OCI-LY1 (cell line): ENCODE measurements at regions not wholly inside any gene's neighbourhood (a gene's known extent, or its start where the extent isn't known, plus 50 kb on each side); places are given as distances from the start of the nearest gene placed in this dataset.

ENCODE experiments used
- H2AFZ ChIP-seq: fragments of 200-600 bp; sonication (generic), shearing (Covaris generic); 2 replicates; pipeline ENCODE4 v1.6.0; 2014; ENCODE audit warnings: antibody characterized with exemption, mild to moderate bottlenecking, low read length
- H3F3A ChIP-seq: fragments of 200-600 bp; sonication (generic), shearing (Covaris generic); 2 replicates; pipeline ENCODE4 v1.6.0; 2014; ENCODE audit warnings: mild to moderate bottlenecking, antibody characterized with exemption, low read length, moderate library complexity; ENCODE audit not compliant: insufficient read depth
- H3K27ac ChIP-seq: fragments of 200-600 bp; sonication (generic); 2 replicates; pipeline ENCODE4 v1.5.1; 2014; ENCODE audit warnings: low read length, mixed run types, mild to moderate bottlenecking, low read depth; ENCODE audit not compliant: poor library complexity, severe bottlenecking
- H3K27me3 ChIP-seq: fragments of 200-600 bp; sonication (generic); 2 replicates; pipeline ENCODE4 v1.6.0; 2014; ENCODE audit warnings: antibody characterized with exemption, mild to moderate bottlenecking, low read length, moderate library complexity; ENCODE audit not compliant: insufficient read depth
- H3K36me3 ChIP-seq: fragments of 200-600 bp; sonication (generic); 2 replicates; pipeline ENCODE4 v1.6.1; 2014; ENCODE audit warnings: mild to moderate bottlenecking, antibody characterized with exemption, low read length, moderate library complexity, mixed read lengths; ENCODE audit not compliant: insufficient read depth
- H3K4me1 ChIP-seq: fragments of 200-600 bp; sonication (generic); 2 replicates; pipeline ENCODE4 v1.5.1; 2014; ENCODE audit warnings: mild to moderate bottlenecking, low read length, moderate library complexity; ENCODE audit not compliant: insufficient read depth, severe bottlenecking
- H3K4me2 ChIP-seq: fragments of 200-600 bp; sonication (generic), shearing (Covaris generic); 2 replicates; pipeline ENCODE4 v1.6.1; 2014; ENCODE audit warnings: low read length
- H3K4me3 ChIP-seq: fragments of 200-600 bp; sonication (generic); 2 replicates; pipeline ENCODE4 v1.5.1; 2014; ENCODE audit warnings: low read length, low read depth, mild to moderate bottlenecking, mixed read lengths; ENCODE audit not compliant: poor library complexity, severe bottlenecking
- H3K79me2 ChIP-seq: fragments of 200-600 bp; shearing (Covaris generic); 2 replicates; pipeline ENCODE4 v1.6.1; 2016; ENCODE audit warnings: mixed run types, low read length, mixed read lengths; ENCODE audit not compliant: insufficient read depth
- H3K9ac ChIP-seq: fragments of 200-600 bp; sonication (generic), shearing (Covaris generic); 2 replicates; pipeline ENCODE4 v1.6.1; 2014; ENCODE audit warnings: mild to moderate bottlenecking, low read length, mixed read lengths
- H3K9me2 ChIP-seq: fragments of 200-600 bp; sonication (generic), shearing (Covaris generic); 2 replicates; pipeline ENCODE4 v1.6.1; 2014; ENCODE audit warnings: low read depth, mild to moderate bottlenecking, low read length, mixed read lengths
- H3K9me3 ChIP-seq: fragments of 200-600 bp; shearing (Covaris generic); 2 replicates; pipeline ENCODE4 v1.6.1; 2014; ENCODE audit warnings: low read length, mixed read lengths
- H4K20me1 ChIP-seq: fragments of 200-600 bp; sonication (generic), shearing (Covaris generic); 2 replicates; pipeline ENCODE4 v1.6.0; 2016; ENCODE audit warnings: mild to moderate bottlenecking, low read length; ENCODE audit not compliant: insufficient read depth
- CTCF ChIP-seq: fragments of 200-600 bp; sonication (generic), shearing (Covaris generic); IDR thresholded peaks from 2 replicates; pipeline ENCODE4 v1.5.1; 2017; ENCODE audit warnings: mild to moderate bottlenecking, antibody characterized with exemption, low read length, moderate library complexity, mixed read lengths
- EZH2 ChIP-seq: fragments of 200-600 bp; sonication (generic), shearing (Covaris generic); IDR thresholded peaks from 2 replicates; pipeline ENCODE4 v1.8.0; 2017; ENCODE audit warnings: borderline replicate concordance, mixed run types, mild to moderate bottlenecking, antibody characterized with exemption, low read length, moderate library complexity, mixed read lengths

- no peak overlapping the region for H3K4me3 ChIP-seq
- no peaks in the 10 kb centered on the region for H4K20me1 ChIP-seq
- H3K27me3 ChIP-seq, result peaks cover 5% of the 10 kb centered on the region; the same call in 1 of the 2 replicates
- no peak overlapping the region for H3K27ac ChIP-seq
- no peaks in the 10 kb centered on the region for H3K9me2 ChIP-seq
- H2AFZ ChIP-seq, result no peak overlapping the region
- H3K9me3 ChIP-seq, result no peaks in the 10 kb centered on the region
- H3K36me3 ChIP-seq, result no peaks in the 10 kb centered on the region
- no peak overlapping the region for H3K4me2 ChIP-seq
- H3F3A ChIP-seq, result no peaks in the 10 kb centered on the region
- no peak overlapping the region for H3K9ac ChIP-seq
- H3K4me1 ChIP-seq, result no peaks in the 10 kb centered on the region
- TF ChIP-seq EZH2, result no peak
- TF ChIP-seq CTCF, result no peak
- H3K79me2 ChIP-seq, result no peaks in the 10 kb centered on the region
Measured at GRCh38 chr13:24103782-24104372, 56.6 kb upstream of the SPATA13 start.

GRCh38 chr13:24104723-24105122 is 55.8 kb upstream of the SPATA13 start:
- no peaks in the 10 kb centered on the region for H3K79me2 ChIP-seq
- H3K4me1 ChIP-seq, result no peaks in the 10 kb centered on the region
- H3K9ac ChIP-seq, result no peak overlapping the region
- H3K36me3 ChIP-seq, result no peaks in the 10 kb centered on the region
- H4K20me1 ChIP-seq, result no peaks in the 10 kb centered on the region
- no peak overlapping the region for H3K4me3 ChIP-seq
- no peak for TF ChIP-seq EZH2
- H3K4me2 ChIP-seq, result no peak overlapping the region
- H2AFZ ChIP-seq, result no peak overlapping the region
- H3K27me3 ChIP-seq, result peaks cover 5% of the 10 kb centered on the region; the same call in 1 of the 2 replicates
- no peaks in the 10 kb centered on the region for H3K9me2 ChIP-seq
- no peaks in the 10 kb centered on the region for H3K9me3 ChIP-seq
- no peak overlapping the region for H3K27ac ChIP-seq
- no peaks in the 10 kb centered on the region for H3F3A ChIP-seq

GRCh38 chr13:24106429-24106828 is 54.1 kb upstream of the SPATA13 start:
- no peaks in the 10 kb centered on the region for H3K9me2 ChIP-seq
- H3K4me3 ChIP-seq, result no peak overlapping the region
- no peaks in the 10 kb centered on the region for H4K20me1 ChIP-seq
- no peaks in the 10 kb centered on the region for H3K9me3 ChIP-seq
- H3K36me3 ChIP-seq, result no peaks in the 10 kb centered on the region
- no peak overlapping the region for H2AFZ ChIP-seq
- H3K4me2 ChIP-seq, result no peak overlapping the region
- H3K27me3 ChIP-seq, result no peaks in the 10 kb centered on the region
- H3K9ac ChIP-seq, result no peak overlapping the region
- H3K27ac ChIP-seq, result no peak overlapping the region
- H3K4me1 ChIP-seq, result no peaks in the 10 kb centered on the region
- TF ChIP-seq CTCF, result no peak
- no peak for TF ChIP-seq EZH2
- no peaks in the 10 kb centered on the region for H3K79me2 ChIP-seq
- no peaks in the 10 kb centered on the region for H3F3A ChIP-seq
